ENCODE measurements at regions not wholly inside any gene's neighbourhood (a gene's known extent, or its start where the extent isn't known, plus 50 kb on each side); places are given as distances from the start of the nearest gene placed in this dataset.

DNA sequence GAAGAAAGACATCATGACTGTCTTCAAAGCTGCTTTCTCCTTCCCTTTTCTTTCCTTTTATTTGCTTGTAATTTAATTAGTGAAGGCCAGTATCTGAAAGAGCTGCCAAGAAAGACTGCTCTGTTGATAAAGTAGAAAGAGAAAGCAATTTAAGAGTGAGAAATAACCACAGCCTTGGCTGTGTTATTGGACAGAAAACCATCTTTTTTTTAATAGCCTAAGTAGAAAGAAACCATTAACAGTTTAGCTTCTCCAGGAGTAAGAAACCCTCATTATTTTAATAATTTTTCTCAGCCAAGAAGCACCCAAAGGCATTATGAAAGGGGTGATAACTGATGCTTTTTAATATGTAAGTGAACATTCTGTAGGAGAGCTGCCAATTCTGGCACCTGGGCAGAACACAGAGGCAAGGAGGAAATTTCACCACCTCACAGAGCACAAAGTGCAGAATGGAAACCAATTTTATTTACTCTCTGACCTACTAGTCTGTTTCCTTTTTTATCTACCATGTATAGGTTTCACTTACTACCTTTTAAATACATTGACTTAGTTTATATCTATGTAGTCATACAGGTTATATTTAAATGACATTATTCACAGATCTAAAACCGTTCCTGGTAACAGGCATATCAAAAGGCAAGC lies 703.2 kb downstream of the MRPL39 start:
- H3K4me1 Mint-ChIP-seq, result no peaks in the 10 kb centered on the region
- H3K27ac Mint-ChIP-seq, result no peak overlapping the region
- no peak overlapping the region for H3K4me3 Mint-ChIP-seq
- H3K27me3 Mint-ChIP-seq (ENCODE audit: low read depth), result no peaks in the 10 kb centered on the region
- TF ChIP-seq, protein P1, sequence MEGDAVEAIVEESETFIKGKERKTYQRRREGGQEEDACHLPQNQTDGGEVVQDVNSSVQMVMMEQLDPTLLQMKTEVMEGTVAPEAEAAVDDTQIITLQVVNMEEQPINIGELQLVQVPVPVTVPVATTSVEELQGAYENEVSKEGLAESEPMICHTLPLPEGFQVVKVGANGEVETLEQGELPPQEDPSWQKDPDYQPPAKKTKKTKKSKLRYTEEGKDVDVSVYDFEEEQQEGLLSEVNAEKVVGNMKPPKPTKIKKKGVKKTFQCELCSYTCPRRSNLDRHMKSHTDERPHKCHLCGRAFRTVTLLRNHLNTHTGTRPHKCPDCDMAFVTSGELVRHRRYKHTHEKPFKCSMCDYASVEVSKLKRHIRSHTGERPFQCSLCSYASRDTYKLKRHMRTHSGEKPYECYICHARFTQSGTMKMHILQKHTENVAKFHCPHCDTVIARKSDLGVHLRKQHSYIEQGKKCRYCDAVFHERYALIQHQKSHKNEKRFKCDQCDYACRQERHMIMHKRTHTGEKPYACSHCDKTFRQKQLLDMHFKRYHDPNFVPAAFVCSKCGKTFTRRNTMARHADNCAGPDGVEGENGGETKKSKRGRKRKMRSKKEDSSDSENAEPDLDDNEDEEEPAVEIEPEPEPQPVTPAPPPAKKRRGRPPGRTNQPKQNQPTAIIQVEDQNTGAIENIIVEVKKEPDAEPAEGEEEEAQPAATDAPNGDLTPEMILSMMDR (IDR thresholded peaks at IDR 0.05; ENCODE audit: unreplicated experiment in 3 of 3), result no peak
- no peaks in the 10 kb centered on the region for H3K36me3 Mint-ChIP-seq (ENCODE audit: low read depth)
- peaks cover 2% of the 10 kb centered on the region for H3K9me3 Mint-ChIP-seq

- peaks cover 3% of the 10 kb centered on the region for H3K9me3 Mint-ChIP-seq
- no peak overlapping the region for H3K27ac Mint-ChIP-seq
- no peaks in the 10 kb centered on the region for H3K27me3 Mint-ChIP-seq (ENCODE audit: low read depth)
- H3K4me3 Mint-ChIP-seq, result no peak overlapping the region
- TF ChIP-seq, protein P1 (IDR thresholded peaks at IDR 0.05; ENCODE audit: unreplicated experiment in 3 of 3), result no peak
- H3K4me1 Mint-ChIP-seq, result no peaks in the 10 kb centered on the region
- H3K36me3 Mint-ChIP-seq (ENCODE audit: low read depth), result no peaks in the 10 kb centered on the region
These were observed 708.1 kb downstream of the MRPL39 start for GRCh38 chr21:24899138-24899537.

DNA sequence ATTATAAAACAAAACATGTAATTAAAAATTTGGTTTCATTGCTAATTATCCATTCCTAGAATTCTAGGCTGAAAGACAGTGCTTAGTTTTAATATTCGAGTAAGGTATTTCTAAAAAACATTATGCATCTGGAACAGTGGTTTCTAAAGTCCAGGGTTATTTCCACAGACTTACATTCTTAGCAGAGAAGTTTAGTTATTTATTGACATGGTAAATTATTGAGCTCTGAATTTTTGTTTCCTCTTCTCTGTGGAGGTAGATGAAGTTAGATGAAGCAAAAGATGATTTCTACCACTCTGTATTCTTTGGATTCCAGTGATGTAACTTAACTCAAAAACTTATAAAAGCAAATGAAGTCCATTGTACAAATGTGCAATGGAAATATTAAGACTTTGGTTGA lies 709.4 kb downstream of the MRPL39 start:
- TF ChIP-seq, protein P1 (IDR thresholded peaks at IDR 0.05; ENCODE audit: unreplicated experiment in 3 of 3), result no peak
- Mint-ChIP-seq H3K27ac (no peak overlapping the region), H3K4me3 (no peak overlapping the region), H3K9me3 (peaks cover 3% of the 10 kb centered on the region), H3K27me3 (ENCODE audit: low read depth) (no peaks in the 10 kb centered on the region), H3K36me3 (ENCODE audit: low read depth) (no peaks in the 10 kb centered on the region), H3K4me1 (no peaks in the 10 kb centered on the region)

GRCh38 chr21:24896735-24897124 lies 710.6 kb downstream of the MRPL39 start:
- H3K4me3 Mint-ChIP-seq, result no peak overlapping the region

GRCh38 chr21:24895885-24896734 lies 711.2 kb downstream of the MRPL39 start:
- Mint-ChIP-seq H3K4me1 (no peaks in the 10 kb centered on the region), H3K27me3 (ENCODE audit: low read depth) (no peaks in the 10 kb centered on the region), H3K27ac (peak overlapping the region in 1 of 3 experiments; percentile 12), H3K4me3 (no peak overlapping the region), H3K36me3 (ENCODE audit: low read depth) (no peaks in the 10 kb centered on the region), H3K9me3 (peaks cover 6% of the 10 kb centered on the region)
- TF ChIP-seq, protein P1 (IDR thresholded peaks at IDR 0.05; ENCODE audit: unreplicated experiment in 3 of 3), result peak in 1 of 3 experiments; percentile 9

More at GRCh38 chr21:24896735-24897124, 710.6 kb downstream of the MRPL39 start:
- Mint-ChIP-seq H3K9me3 (peaks cover 6% of the 10 kb centered on the region), H3K36me3 (ENCODE audit: low read depth) (no peaks in the 10 kb centered on the region), H3K4me1 (no peaks in the 10 kb centered on the region), H3K27me3 (ENCODE audit: low read depth) (no peaks in the 10 kb centered on the region), H3K27ac (peak overlapping the region in 1 of 3 experiments; percentile 12)
- TF ChIP-seq, protein P1 (IDR thresholded peaks at IDR 0.05; ENCODE audit: unreplicated experiment in 3 of 3), result no peak

Data from nephron (organoid).